HepG2 (cell line): ENCODE measurements at regions not wholly inside any gene's neighbourhood (a gene's known extent, or its start where the extent isn't known, plus 50 kb on each side); places are given as distances from the start of the nearest gene placed in this dataset.

Source experiments
- MYNN ChIP-seq: sonication (generic); formaldehyde crosslinking; IDR thresholded peaks from 2 replicates; pipeline ENCODE4 v1.4.0; 2020; ENCODE audit warnings: mild to moderate bottlenecking, low read depth, missing genetic modification reagents
- POLR2A ChIP-seq, 2 experiments: IDR thresholded peaks; 2 replicates each; pipeline ENCODE4 v1.6.1; 2011; ENCODE audit warnings: low read depth in 2 of 2, low read length in 2 of 2, mild to moderate bottlenecking in 1 of 2, moderate library complexity in 1 of 2; ENCODE audit not compliant: insufficient read depth in 1 of 2
- STAT5B ChIP-seq: sonication (generic); formaldehyde crosslinking; IDR thresholded peaks from 2 replicates; pipeline ENCODE4 v1.4.0; 2020; ENCODE audit warnings: missing genetic modification reagents
- TAF1 ChIP-seq: sonication (generic); formaldehyde crosslinking; IDR thresholded peaks from 2 replicates; pipeline ENCODE4 v1.4.0; 2020; ENCODE audit warnings: missing genetic modification reagents

GRCh38 chr4:13750594-13750993 lies 123.1 kb upstream of the BOD1L1 start:
- TF ChIP-seq POLR2A (IDR thresholded peaks at IDR 0.05; ENCODE audit: insufficient read depth in 1 of 2, low read depth in 2 of 2, low read length in 2 of 2) (no peak), TAF1 (CRISPR knock-in tag) (no peak), MYNN (no peak), STAT5B (CRISPR knock-in tag) (no peak)
